A549 (cell line): ENCODE measurements at regions not wholly inside any gene's neighbourhood (a gene's known extent, or its start where the extent isn't known, plus 50 kb on each side); places are given as distances from the start of the nearest gene placed in this dataset.
"Not testable (repeated sequence)": the region's sequence is repeated elsewhere in the genome, so short reads cannot be mapped to it uniquely, and the experiment has no call there.

Experiments used
- ATAC-seq, 2 experiments: fragments of 200-7000 bp in 1 of 2; fragments of >200 bp in 1 of 2; cut with Nextera tagmentation in 1 of 2; cut with Tn5 transposase in 1 of 2; 3 replicates each; pipeline versions ENCODE4 v1.8.0 to v1.9.1; 2018 to 2020; ENCODE audit warnings: mild to moderate bottlenecking in 1 of 2, moderate library complexity in 1 of 2
- CTCF ChIA-PET: fragments of 300-600 bp; sonication (Branson Sonifier 250); formaldehyde crosslinking; extraction: SDS; loops from one replicate; lab custom pipeline; 2021; ENCODE audit warnings: antibody characterized with exemption, inconsistent platforms; lab: Yijun Ruan, JAX
- POLR2A ChIA-PET: fragments of 350-600 bp; formaldehyde crosslinking; extraction: SDS; loops from one replicate; lab custom pipeline; 2021; ENCODE audit warnings: antibody characterized with exemption, inconsistent platforms; lab: Yijun Ruan, JAX
- DNase-seq, 2 experiments: peaks; one replicate each; pipeline versions ENCODE4 v3.0.0 to v3.0.0-alpha.2; 2011 to 2016; ENCODE audit warnings: low read depth in 1 of 2, low spot score in 1 of 2
- FAIRE-seq: peaks from 2 replicates; lab custom pipeline; 2011; peaks lifted over from hg19 to GRCh38; lab: Jason Lieb, UNC
- H3K27ac ChIP-seq, 2 experiments: fragments of >200 bp; sonication (Bioruptor Twin); formaldehyde crosslinking; 3 replicates each; pipeline ENCODE4 v1.5.1; 2016 to 2017
- H3K4me1 ChIP-seq: fragments of >200 bp; sonication (Bioruptor Twin); formaldehyde crosslinking; 3 replicates; pipeline ENCODE4 v1.6.1; 2016
- H3K4me2 ChIP-seq: fragments of >200 bp; sonication (Bioruptor Twin); formaldehyde crosslinking; 3 replicates; pipeline ENCODE4 v1.6.1; 2016
- H3K4me3 ChIP-seq: fragments of >200 bp; sonication (Bioruptor Twin); formaldehyde crosslinking; 3 replicates; pipeline ENCODE4 v1.5.1; 2016
- H3K9me3 ChIP-seq: fragments of >200 bp; sonication (Bioruptor Twin); formaldehyde crosslinking; 3 replicates; pipeline ENCODE4 v1.6.1; 2016
- BCL3 ChIP-seq: fragments of >200 bp; sonication (Bioruptor Twin); formaldehyde crosslinking; IDR thresholded peaks from 3 replicates; pipeline ENCODE4 v1.6.1; 2016
- BHLHE40 ChIP-seq: IDR thresholded peaks from 2 replicates; pipeline ENCODE4 v1.6.1; 2012; ENCODE audit warnings: low read depth, low read length, inconsistent platforms
- CBX2 ChIP-seq: fragments of 200-600 bp; sonication (generic); IDR thresholded peaks from 2 replicates; pipeline ENCODE4 v1.6.1; 2016; ENCODE audit warnings: low read depth, mild to moderate bottlenecking, borderline replicate concordance
- CBX8 ChIP-seq: fragments of 200-600 bp; sonication (generic); IDR thresholded peaks from 2 replicates; pipeline ENCODE4 v1.6.1; 2016
- ELK1 ChIP-seq: fragments of 150-350 bp; IDR thresholded peaks from 2 replicates; pipeline ENCODE4 v1.6.1; 2014; ENCODE audit warnings: low read depth, mild to moderate bottlenecking, low read length
- EP300 ChIP-seq, 2 experiments: fragments of >200 bp; sonication (Bioruptor Twin); formaldehyde crosslinking; IDR thresholded peaks; 2 replicates in 1 of 2; 3 replicates in 1 of 2; pipeline ENCODE4 v1.6.1; 2016 to 2017
- FOXS1 ChIP-seq: fragments of 250-450 bp; sonication (Bioruptor Pico); IDR thresholded peaks from 2 replicates; pipeline ENCODE4 v1.5.0; 2020; ENCODE audit warnings: mild to moderate bottlenecking, moderate library complexity
- GATA3 ChIP-seq: IDR thresholded peaks from 2 replicates; pipeline ENCODE4 v1.6.1; 2012; ENCODE audit warnings: borderline replicate concordance
- HOXB13 ChIP-seq: fragments of 250-450 bp; sonication (Bioruptor Pico); IDR thresholded peaks from 2 replicates; pipeline ENCODE4 v1.5.0; 2020; ENCODE audit warnings: low read depth, mild to moderate bottlenecking, moderate library complexity
- JUNB ChIP-seq: fragments of >200 bp; sonication (Bioruptor Twin); formaldehyde crosslinking; IDR thresholded peaks from 2 replicates; pipeline ENCODE4 v1.6.1; 2016
- MAFK ChIP-seq: fragments of 450-650 bp; IDR thresholded peaks from 2 replicates; pipeline ENCODE4 v1.6.1; 2014; ENCODE audit not compliant: partially characterized antibody
- NFE2L2 ChIP-seq: fragments of 150-350 bp; conservative IDR thresholded peaks from 2 replicates; pipeline ENCODE4 v1.6.1; 2014; ENCODE audit warnings: low read length
- PBX3 ChIP-seq: IDR thresholded peaks from 2 replicates; pipeline ENCODE4 v1.6.1; 2012
- POLR2A ChIP-seq: IDR thresholded peaks from 2 replicates; pipeline ENCODE4 v1.6.1; 2012; ENCODE audit warnings: mild to moderate bottlenecking, low read length
- RARB ChIP-seq: fragments of 250-450 bp; sonication (Bioruptor Pico); IDR thresholded peaks from 2 replicates; pipeline ENCODE4 v1.8.0; 2021; ENCODE audit warnings: mild to moderate bottlenecking, moderate library complexity
- TFCP2L1 ChIP-seq: fragments of 250-450 bp; sonication (Bioruptor Pico); IDR thresholded peaks from 2 replicates; pipeline ENCODE4 v1.5.0; 2021; ENCODE audit warnings: mild to moderate bottlenecking
- USF2 ChIP-seq: fragments of 450-650 bp; IDR thresholded peaks from 2 replicates; pipeline ENCODE4 v1.6.1; 2014; ENCODE audit warnings: antibody characterized with exemption
- ZFP36 ChIP-seq: fragments of 450-650 bp; IDR thresholded peaks from 2 replicates; pipeline ENCODE4 v1.6.1; 2014; ENCODE audit warnings: borderline replicate concordance; ENCODE audit not compliant: partially characterized antibody
- ZSCAN20 ChIP-seq: fragments of 250-450 bp; sonication (Bioruptor Pico); IDR thresholded peaks from 2 replicates; pipeline ENCODE4 v1.8.0; 2022; ENCODE audit warnings: mild to moderate bottlenecking, moderate library complexity
- whole genome bisulfite sequencing: methylation state at CpG from one replicate; pipeline ENCODE4 v1.1.6; 2017; ENCODE audit errors: missing lambda C conversion rate; 5-methylcytosine and 5-hydroxymethylcytosine counted together

GRCh38 chr20:52425253-52425652, 233.7 kb upstream of the ZFP64 start:
- ATAC-seq (no peak), FAIRE-seq (no peak)
- CTCF ChIA-PET = no interaction called here
- Histone ChIP-seq H3K4me1 (no peaks in the 10 kb centered on the region), H3K27ac (no peak overlapping the region), H3K4me2 (no peak overlapping the region)
- POLR2A ChIA-PET = no interaction called here
- 16% methylated on average over 9 of the region's 9 CpGs for WGBS
- no peak for TF ChIP-seq ELK1
- TF ChIP-seq, all 56 proteins: peak for 0
- Histone ChIP-seq H3K9me3 (no peaks in the 10 kb centered on the region; the same call in 2 of the 3 replicates), H3K4me3 (no peak overlapping the region)
- DNase-seq = no peak

GRCh38 chr20:52424357-52424942, 232.9 kb upstream of the ZFP64 start:
- H3K9me3 ChIP-seq, DNase-seq, POLR2A ChIA-PET, CTCF ChIA-PET, H3K4me2 ChIP-seq, H3K4me1 ChIP-seq, ATAC-seq, H3K27ac ChIP-seq, H3K4me3 ChIP-seq, FAIRE-seq: not testable (repeated sequence)
- 36% methylated on average over 6 of the region's 6 CpGs for WGBS

- H3K27ac ChIP-seq, ATAC-seq, H3K4me3 ChIP-seq, H3K9me3 ChIP-seq, FAIRE-seq, CTCF ChIA-PET, H3K4me1 ChIP-seq, DNase-seq, H3K4me2 ChIP-seq, POLR2A ChIA-PET: not testable (repeated sequence)
- WGBS = 20% methylated on average over 3 of the region's 4 CpGs
These were observed 232.1 kb upstream of the ZFP64 start for GRCh38 chr20:52423536-52424140.

- TF ChIP-seq CBX2 (no peak), PBX3 (no peak), BCL3 (no peak), ZFP36 (no peak), EP300 (IDR thresholded peaks at IDR 0.05) (no peak), CBX8 (no peak), MAFK (no peak), ZSCAN20 (no peak), FOXS1 (CRISPR knock-in tag) (no peak), RARB (no peak), BHLHE40 (no peak), GATA3 (no peak), POLR2A (no peak), HOXB13 (CRISPR knock-in tag) (no peak), TFCP2L1 (CRISPR knock-in tag) (no peak), JUNB (no peak), USF2 (no peak), NFE2L2 (no peak)
- H3K4me2 ChIP-seq = no peak overlapping the region
- ATAC-seq (no peak), FAIRE-seq (no peak), DNase-seq (no peak)
- 42% methylated on average over 6 of the region's 6 CpGs for WGBS
- no peaks in the 10 kb centered on the region for H3K4me1 ChIP-seq
- CTCF ChIA-PET = no interaction called here
- H3K9me3 ChIP-seq = no peaks in the 10 kb centered on the region; the same call in 2 of the 3 replicates
- no peak overlapping the region for H3K27ac ChIP-seq
- POLR2A ChIA-PET = no interaction called here
- no peak overlapping the region for H3K4me3 ChIP-seq
These were observed 231.2 kb upstream of the ZFP64 start for GRCh38 chr20:52422574-52423336.
